ENCODE measurements at regions not wholly inside any gene's neighbourhood (a gene's known extent, or its start where the extent isn't known, plus 50 kb on each side); places are given as distances from the start of the nearest gene placed in this dataset.

DNA sequence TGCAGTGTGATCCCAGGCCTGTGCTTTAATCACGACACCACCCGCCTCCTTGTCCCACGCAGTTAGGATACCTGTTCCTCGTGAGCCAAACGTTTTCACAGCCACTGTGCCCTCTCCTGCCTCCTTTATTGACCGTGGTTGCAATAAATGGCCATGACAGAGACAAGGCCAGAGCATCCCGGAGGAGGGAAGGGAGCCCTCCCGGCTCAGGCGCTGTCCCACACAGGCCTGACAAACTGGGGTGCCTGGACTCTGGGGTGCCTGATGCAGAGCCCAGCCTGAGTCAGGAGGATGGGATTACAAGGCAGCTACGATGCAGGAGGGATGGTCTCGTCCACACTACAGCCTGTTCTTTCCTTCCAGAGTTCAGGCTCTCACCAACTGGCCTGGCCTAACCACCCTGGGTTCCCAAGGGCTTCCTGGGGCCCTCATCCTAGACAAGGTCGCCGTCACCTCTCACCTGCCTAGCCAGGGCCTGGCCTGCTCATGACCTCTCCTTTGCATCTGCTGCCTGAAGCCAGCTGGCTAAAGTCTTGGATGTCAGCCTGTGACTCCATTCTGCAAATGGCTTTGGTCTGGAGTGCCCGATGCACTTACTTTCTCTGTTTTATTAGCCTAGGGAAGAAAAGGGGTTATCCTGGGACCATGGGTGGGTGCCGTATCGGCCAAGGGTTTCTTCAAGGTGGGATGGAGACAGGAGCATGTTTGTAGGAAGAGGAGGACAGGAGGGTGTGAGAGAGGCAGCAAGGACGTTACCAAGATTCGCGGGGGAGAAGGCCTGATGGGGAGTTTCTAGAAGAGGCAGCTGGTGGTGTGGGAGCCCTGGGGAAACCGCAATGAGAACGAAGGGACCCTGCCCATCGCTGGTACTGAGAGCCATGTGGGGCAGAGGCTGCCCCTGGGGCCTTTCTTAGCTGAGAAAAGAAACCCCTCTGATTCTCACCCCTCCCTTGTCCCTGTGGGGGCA is 234.3 kb upstream of the TNRC6C start:
- POLR2A ChIA-PET: no interaction called here
- DNase-seq: peak in 1 of 35 experiments; percentile 18
- WGBS (ENCODE audit: insufficient coverage): 86% methylated on average over 19 of the region's 22 CpGs
- no peak for ATAC-seq (replicated peaks in 1 of 4)
- Mint-ChIP-seq H3K27ac (no peak overlapping the region), H3K4me3 (no peak overlapping the region), H3K4me1 (peaks cover 2 to 6% (median 3%) of the 10 kb centered on the region in 3 donors), H3K36me3 (no peaks in the 10 kb centered on the region), H3K27me3 (peaks cover 0 to 4% of the 10 kb centered on the region in 2 donors), H3K9me3 (no peaks in the 10 kb centered on the region)
- Histone ChIP-seq H3K4me3 (ENCODE audit: control insufficient read depth in 1 of 2, extremely low read depth in 1 of 2, low read length in 1 of 2) (no peak overlapping the region), H3K27ac (ENCODE audit: low read length) (no peak overlapping the region), H3K36me3 (ENCODE audit: control insufficient read depth in 2 of 2, extremely low read depth in 1 of 2, insufficient read depth in 1 of 2, low read length in 1 of 2) (no peaks in the 10 kb centered on the region), H3K4me1 (ENCODE audit: control insufficient read depth in 1 of 2, extremely low read depth in 1 of 2, insufficient read depth in 2 of 2, low read length in 2 of 2) (peaks cover 0 to 4% of the 10 kb centered on the region in 2 experiments), H3K27me3 (replicated peaks in 1 of 2; ENCODE audit: control insufficient read depth in 2 of 2, extremely low read depth in 1 of 2, insufficient read depth in 2 of 2, low read length in 1 of 2) (peaks cover 0 to 23% of the 10 kb centered on the region in 2 experiments), H3K9me3 (no peaks in the 10 kb centered on the region)
- CTCF ChIA-PET: interaction anchor here in 1 of 2 donors (0.6 kb wide), 1 partner anchor 189 kb away, joined by 3 read pairs; no protein-coding TSS in a partner anchor

DNA sequence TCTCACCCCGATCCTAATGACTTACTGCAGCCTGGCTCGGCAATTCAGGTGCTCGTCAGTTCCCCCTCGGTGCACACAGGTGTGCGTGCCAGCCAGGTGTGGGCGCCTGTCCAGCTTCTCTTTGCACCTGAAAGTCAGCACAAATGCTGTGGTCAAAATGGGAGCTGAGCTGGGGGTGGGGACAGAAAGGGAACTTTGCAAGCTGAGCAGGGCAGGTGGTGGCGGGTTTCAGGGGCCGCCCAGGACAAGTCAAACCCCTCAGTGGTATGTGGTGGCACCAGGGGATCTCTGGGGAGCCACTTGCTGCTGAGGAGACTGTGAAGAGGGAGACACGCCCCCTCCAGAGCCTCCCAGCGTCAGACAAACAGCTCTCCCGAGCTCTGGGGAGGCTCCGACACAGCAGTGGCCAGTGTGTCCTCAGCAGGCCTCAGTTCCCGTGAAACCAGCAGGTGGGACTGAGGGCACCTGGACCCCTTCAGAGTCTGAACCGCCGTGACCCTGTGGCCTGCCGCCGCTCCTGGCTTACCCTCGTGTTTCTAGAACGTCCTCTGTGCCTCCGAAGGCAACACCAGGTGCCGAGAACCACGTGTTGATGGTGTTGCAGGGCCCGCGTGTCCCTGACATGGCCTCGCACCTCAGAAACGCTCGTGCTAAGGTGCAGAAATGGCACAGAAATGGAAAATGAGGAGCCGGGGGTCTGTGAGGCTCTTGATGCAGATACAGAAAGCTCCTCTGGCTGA is 233.5 kb upstream of the TNRC6C start:
- 81% methylated on average over 28 of the region's 28 CpGs for WGBS (ENCODE audit: insufficient coverage)
- no peak for ATAC-seq (replicated peaks in 1 of 4)

DNA sequence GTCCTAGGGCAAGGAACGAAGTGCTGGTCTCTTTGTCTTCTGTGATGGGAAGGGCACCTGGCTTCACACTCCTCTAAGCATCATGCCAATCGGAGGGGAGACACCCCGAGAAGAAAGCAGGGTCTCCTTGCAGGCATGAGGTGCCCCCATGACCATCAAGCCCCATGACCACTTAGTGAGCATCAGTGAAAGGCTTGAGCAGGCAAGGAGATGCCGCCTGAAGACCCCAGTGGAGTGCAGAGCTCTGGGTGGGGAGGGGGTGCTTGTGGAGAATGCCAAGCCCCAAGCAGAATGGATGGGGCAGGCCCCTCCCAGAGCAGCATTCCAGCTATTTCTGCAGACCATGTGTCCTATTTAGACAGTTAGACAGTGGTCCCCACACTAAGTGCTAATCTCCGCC is 232.7 kb upstream of the TNRC6C start:
- H3K4me3 ChIP-seq (ENCODE audit: control insufficient read depth in 1 of 2, extremely low read depth in 1 of 2, low read length in 1 of 2): no peak overlapping the region
- peaks cover 2 to 6% (median 3%) of the 10 kb centered on the region in 3 donors for H3K4me1 Mint-ChIP-seq
- H3K9me3 ChIP-seq: no peaks in the 10 kb centered on the region
- DNase-seq (peak in 1 of 35 experiments; percentile 13), ATAC-seq (replicated peaks in 1 of 4) (no peak)
- H3K27ac ChIP-seq (ENCODE audit: low read length): no peak overlapping the region
- H3K27me3 Mint-ChIP-seq: peaks cover 3 to 4% of the 10 kb centered on the region in 2 donors
- no peaks in the 10 kb centered on the region for H3K36me3 ChIP-seq (ENCODE audit: control insufficient read depth in 2 of 2, extremely low read depth in 1 of 2, insufficient read depth in 1 of 2, low read length in 1 of 2)
- CTCF ChIA-PET: interaction anchor here in 1 of 2 donors (0.6 kb wide), 1 partner anchor 140 kb away, joined by 5 read pairs; no protein-coding TSS in a partner anchor
- H3K9me3 Mint-ChIP-seq: no peaks in the 10 kb centered on the region
- peaks cover 0 to 4% of the 10 kb centered on the region in 2 experiments for H3K4me1 ChIP-seq (ENCODE audit: control insufficient read depth in 1 of 2, extremely low read depth in 1 of 2, insufficient read depth in 2 of 2, low read length in 2 of 2)
- no peak overlapping the region for H3K4me3 Mint-ChIP-seq
- H3K27ac Mint-ChIP-seq: no peak overlapping the region
- no peaks in the 10 kb centered on the region for H3K36me3 Mint-ChIP-seq
- 100% methylated on average over 1 of the region's 5 CpGs for WGBS (ENCODE audit: insufficient coverage)
- POLR2A ChIA-PET: no interaction called here
- H3K27me3 ChIP-seq (replicated peaks in 1 of 2; ENCODE audit: control insufficient read depth in 2 of 2, extremely low read depth in 1 of 2, insufficient read depth in 2 of 2, low read length in 1 of 2): peaks cover 0 to 20% of the 10 kb centered on the region in 2 experiments

More for the DNA sequence above, 233.5 kb upstream of the TNRC6C start:
- no peak overlapping the region for H3K27ac ChIP-seq (ENCODE audit: low read length)
- H3K27me3 ChIP-seq (replicated peaks in 1 of 2; ENCODE audit: control insufficient read depth in 2 of 2, extremely low read depth in 1 of 2, insufficient read depth in 2 of 2, low read length in 1 of 2): peaks cover 0 to 23% of the 10 kb centered on the region in 2 experiments
- Mint-ChIP-seq H3K36me3 (no peaks in the 10 kb centered on the region), H3K4me3 (no peak overlapping the region), H3K9me3 (no peaks in the 10 kb centered on the region), H3K27me3 (peaks cover 0 to 4% of the 10 kb centered on the region in 2 donors), H3K4me1 (peaks cover 2 to 6% (median 3%) of the 10 kb centered on the region in 3 donors), H3K27ac (no peak overlapping the region)
- H3K4me3 ChIP-seq (ENCODE audit: control insufficient read depth in 1 of 2, extremely low read depth in 1 of 2, low read length in 1 of 2): no peak overlapping the region
- ChIA-PET CTCF (interaction anchor here (0.6 kb wide), 2 partner anchors 139 to 188 kb away, joined by 3 to 5 read pairs; no protein-coding TSS in a partner anchor), POLR2A (no interaction called here)
- H3K36me3 ChIP-seq (ENCODE audit: control insufficient read depth in 2 of 2, extremely low read depth in 1 of 2, insufficient read depth in 1 of 2, low read length in 1 of 2): no peaks in the 10 kb centered on the region
- no peaks in the 10 kb centered on the region for H3K9me3 ChIP-seq
- peaks cover 0 to 4% of the 10 kb centered on the region in 2 experiments for H3K4me1 ChIP-seq (ENCODE audit: control insufficient read depth in 1 of 2, extremely low read depth in 1 of 2, insufficient read depth in 2 of 2, low read length in 2 of 2)
- peak in 1 of 35 experiments; percentile 21 for DNase-seq

DNA sequence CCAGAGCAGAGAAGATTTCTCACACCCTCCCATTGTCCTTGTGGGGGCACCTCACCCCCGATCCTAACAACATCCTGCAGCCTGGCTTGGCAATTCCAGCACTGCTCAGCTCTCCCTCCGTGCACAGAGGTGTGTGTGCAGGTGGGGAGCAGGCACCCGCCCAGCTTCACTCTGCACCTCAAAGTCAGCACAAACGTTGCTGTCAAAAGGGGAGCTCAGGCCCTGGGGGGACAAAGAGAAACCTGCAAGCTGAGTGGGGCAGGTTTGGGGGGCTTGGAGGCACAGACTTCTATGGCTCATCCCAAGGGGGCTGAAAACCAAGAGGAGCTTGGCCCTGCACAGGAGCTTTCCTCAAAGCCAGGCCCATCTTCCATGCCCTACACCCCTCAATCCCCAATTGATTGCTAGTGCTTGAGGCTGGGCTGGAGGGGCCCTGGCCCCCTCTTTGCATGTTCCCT is 231.9 kb upstream of the TNRC6C start:
- Mint-ChIP-seq H3K4me3 (no peak overlapping the region), H3K36me3 (no peaks in the 10 kb centered on the region), H3K27me3 (peaks cover 3 to 4% of the 10 kb centered on the region in 2 donors), H3K4me1 (peaks cover 2 to 6% (median 3%) of the 10 kb centered on the region in 3 donors), H3K9me3 (no peaks in the 10 kb centered on the region), H3K27ac (no peak overlapping the region)
- DNase-seq (peak in 2 of 35 experiments; percentile 1 to 20), ATAC-seq (replicated peaks in 1 of 4) (no peak)
- Histone ChIP-seq H3K27ac (ENCODE audit: low read length) (no peak overlapping the region), H3K4me3 (ENCODE audit: control insufficient read depth in 1 of 2, extremely low read depth in 1 of 2, low read length in 1 of 2) (no peak overlapping the region), H3K4me1 (ENCODE audit: control insufficient read depth in 1 of 2, extremely low read depth in 1 of 2, insufficient read depth in 2 of 2, low read length in 2 of 2) (peaks cover 0 to 4% of the 10 kb centered on the region in 2 experiments), H3K27me3 (replicated peaks in 1 of 2; ENCODE audit: control insufficient read depth in 2 of 2, extremely low read depth in 1 of 2, insufficient read depth in 2 of 2, low read length in 1 of 2) (peaks cover 0 to 20% of the 10 kb centered on the region in 2 experiments), H3K36me3 (ENCODE audit: control insufficient read depth in 2 of 2, extremely low read depth in 1 of 2, insufficient read depth in 1 of 2, low read length in 1 of 2) (no peaks in the 10 kb centered on the region), H3K9me3 (no peaks in the 10 kb centered on the region)
- no CpG with 5 or more reads among the region's 4 CpGs for WGBS (ENCODE audit: insufficient coverage)
- ChIA-PET POLR2A (no interaction called here), CTCF (no interaction called here)

DNA sequence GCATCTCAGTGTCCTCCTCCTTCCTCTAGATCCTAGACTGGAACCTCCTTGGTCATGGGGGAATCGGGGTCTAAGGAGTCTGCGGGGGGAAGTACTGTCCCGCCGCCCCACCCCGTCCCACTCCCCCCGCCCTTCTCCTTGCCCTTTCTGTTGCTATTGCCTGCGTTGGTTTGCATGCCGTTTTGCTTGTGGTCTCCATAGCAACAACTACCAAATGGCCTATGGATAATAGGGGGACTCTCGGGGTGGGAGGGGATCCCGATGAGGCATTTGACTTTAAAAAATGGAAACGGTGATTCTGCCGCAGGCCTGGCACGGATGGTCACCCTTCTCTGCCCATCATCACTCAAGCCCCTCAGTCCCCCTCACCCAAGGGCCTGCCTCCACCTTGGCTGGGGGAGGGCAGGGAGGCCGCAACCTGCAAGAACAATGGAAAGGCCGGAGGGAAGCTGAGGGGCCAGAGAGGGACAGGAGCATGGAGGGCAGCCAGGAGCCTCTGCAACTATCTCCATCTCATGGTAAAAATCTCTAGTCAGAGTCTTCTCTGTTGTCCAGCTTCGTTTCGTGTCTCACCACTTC is 231.4 kb upstream of the TNRC6C start:
- H3K4me1 ChIP-seq (ENCODE audit: control insufficient read depth in 1 of 2, extremely low read depth in 1 of 2, insufficient read depth in 2 of 2, low read length in 2 of 2): peaks cover 0 to 4% of the 10 kb centered on the region in 2 experiments
- ChIA-PET POLR2A (no interaction called here), CTCF (interaction anchor here in 1 of 2 donors (0.7 kb wide), 1 partner anchor 204 kb away, joined by 6 read pairs; no protein-coding TSS in a partner anchor)
- no peak for ATAC-seq (replicated peaks in 1 of 4)
- no peaks in the 10 kb centered on the region for H3K36me3 Mint-ChIP-seq
- DNase-seq: peak in 2 of 35 experiments; percentile 1 to 12
- no peaks in the 10 kb centered on the region for H3K36me3 ChIP-seq (ENCODE audit: control insufficient read depth in 2 of 2, extremely low read depth in 1 of 2, insufficient read depth in 1 of 2, low read length in 1 of 2)
- no peak overlapping the region for H3K4me3 ChIP-seq (ENCODE audit: control insufficient read depth in 1 of 2, extremely low read depth in 1 of 2, low read length in 1 of 2)
- peaks cover 0 to 1% (median 0%) of the 10 kb centered on the region in 3 donors for H3K9me3 Mint-ChIP-seq
- H3K27ac Mint-ChIP-seq: no peak overlapping the region
- H3K27ac ChIP-seq (ENCODE audit: low read length): no peak overlapping the region
- no peaks in the 10 kb centered on the region for H3K9me3 ChIP-seq
- H3K27me3 ChIP-seq (replicated peaks in 1 of 2; ENCODE audit: control insufficient read depth in 2 of 2, extremely low read depth in 1 of 2, insufficient read depth in 2 of 2, low read length in 1 of 2): peaks cover 0 to 20% of the 10 kb centered on the region in 2 experiments
- H3K4me1 Mint-ChIP-seq: peaks cover 2 to 6% (median 3%) of the 10 kb centered on the region in 3 donors
- H3K27me3 Mint-ChIP-seq: peaks cover 3 to 4% of the 10 kb centered on the region in 2 donors
- 80% methylated on average over 6 of the region's 17 CpGs for WGBS (ENCODE audit: insufficient coverage)
- no peak overlapping the region for H3K4me3 Mint-ChIP-seq

DNA sequence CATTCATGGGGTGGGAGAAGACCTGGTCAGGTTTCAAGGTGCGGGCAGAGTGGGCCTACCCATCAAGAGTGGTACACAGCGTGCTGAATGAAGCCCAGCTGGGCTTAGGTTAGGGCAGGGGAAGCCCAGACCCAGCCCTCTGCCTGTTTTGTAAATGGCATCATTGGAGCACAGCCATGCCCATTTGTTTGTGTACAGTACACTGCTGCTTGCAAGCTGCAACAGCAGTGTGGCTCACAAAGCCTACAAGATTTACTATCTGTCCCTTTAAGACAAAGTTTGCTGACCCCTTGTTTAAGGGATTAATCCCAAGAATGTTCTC is 230.1 kb upstream of the TNRC6C start:
- H3K4me1 Mint-ChIP-seq: peaks cover 2 to 6% (median 3%) of the 10 kb centered on the region in 3 donors
- Histone ChIP-seq H3K27ac (ENCODE audit: low read length) (no peak overlapping the region), H3K9me3 (no peaks in the 10 kb centered on the region), H3K4me1 (ENCODE audit: control insufficient read depth in 1 of 2, extremely low read depth in 1 of 2, insufficient read depth in 2 of 2, low read length in 2 of 2) (peaks cover 0 to 4% of the 10 kb centered on the region in 2 experiments), H3K27me3 (replicated peaks in 1 of 2; ENCODE audit: control insufficient read depth in 2 of 2, extremely low read depth in 1 of 2, insufficient read depth in 2 of 2, low read length in 1 of 2) (peaks cover 0 to 20% of the 10 kb centered on the region in 2 experiments), H3K36me3 (ENCODE audit: control insufficient read depth in 2 of 2, extremely low read depth in 1 of 2, insufficient read depth in 1 of 2, low read length in 1 of 2) (no peaks in the 10 kb centered on the region), H3K4me3 (ENCODE audit: control insufficient read depth in 1 of 2, extremely low read depth in 1 of 2, low read length in 1 of 2) (no peak overlapping the region)
- H3K4me3 Mint-ChIP-seq: no peak overlapping the region
- POLR2A ChIA-PET: no interaction called here
- CTCF ChIA-PET: no interaction called here
- peaks cover 5% of the 10 kb centered on the region for H3K36me3 Mint-ChIP-seq
- ATAC-seq (replicated peaks in 1 of 4): no peak
- H3K9me3 Mint-ChIP-seq: peaks cover 0 to 14% (median 11%) of the 10 kb centered on the region in 3 donors
- H3K27ac Mint-ChIP-seq: no peak overlapping the region
- WGBS (ENCODE audit: insufficient coverage): 78% methylated on average over 2 of the region's 2 CpGs
- DNase-seq: no peak
- peaks cover 9 to 13% of the 10 kb centered on the region in 2 donors for H3K27me3 Mint-ChIP-seq
